A673 (cell line): ENCODE measurements at regions not wholly inside any gene's neighbourhood (a gene's known extent, or its start where the extent isn't known, plus 50 kb on each side); places are given as distances from the start of the nearest gene placed in this dataset.

Experiments used
- BruUV-seq: library from RNA; stranded (reverse); fragments of 400-500 nt; replicated peaks from 2 replicates; lab custom pipeline; 2021; lab: Mats Ljungman, UMichigan
- CTCF ChIA-PET: fragments of 300-600 bp; sonication (Branson Sonifier 250); formaldehyde crosslinking; loops from one replicate; lab custom pipeline; 2022; ENCODE audit warnings: antibody characterized with exemption; lab: Charles Lee
- POLR2A ChIA-PET: fragments of 300-600 bp; sonication (Branson Sonifier 250); formaldehyde crosslinking; loops from one replicate; lab custom pipeline; 2022; ENCODE audit warnings: antibody characterized with exemption; ENCODE audit not compliant: low non-redundant PET; lab: Charles Lee
- DNase-seq: peaks from one replicate; pipeline ENCODE4 v3.0.0-alpha.2; 2015; ENCODE audit warnings: low spot score
- H3K27ac ChIP-seq: fragments of 200-600 bp; sonication (generic); 2 replicates; pipeline ENCODE4 v1.5.1; 2016; ENCODE audit warnings: mixed run types, low read depth, mild to moderate bottlenecking, mixed read lengths, antibody characterized with exemption, low read length; ENCODE audit not compliant: poor library complexity, severe bottlenecking
- H3K27me3 ChIP-seq: fragments of 200-600 bp; sonication (generic); replicated peaks from 2 replicates; pipeline ENCODE4 v1.6.1; 2017; ENCODE audit warnings: mixed run types, low read depth, mild to moderate bottlenecking, mixed read lengths, antibody characterized with exemption, low read length; ENCODE audit not compliant: insufficient read depth, poor library complexity
- H3K36me3 ChIP-seq: fragments of 200-600 bp; sonication (generic); 2 replicates; pipeline ENCODE4 v1.6.1; 2016; ENCODE audit warnings: mixed run types, mild to moderate bottlenecking, mixed read lengths, antibody characterized with exemption, low read length; ENCODE audit not compliant: insufficient read depth, poor library complexity, severe bottlenecking
- H3K4me1 ChIP-seq: fragments of 200-600 bp; sonication (generic); 2 replicates; pipeline ENCODE4 v1.6.1; 2017; ENCODE audit warnings: mixed run types, mild to moderate bottlenecking, mixed read lengths, antibody characterized with exemption, low read length; ENCODE audit not compliant: insufficient read depth, poor library complexity, severe bottlenecking
- H3K4me3 ChIP-seq: fragments of 200-600 bp; sonication (generic); 2 replicates; pipeline ENCODE4 v1.5.1; 2016; ENCODE audit warnings: low read depth, mixed run types, mild to moderate bottlenecking, mixed read lengths, low read length; ENCODE audit not compliant: poor library complexity, severe bottlenecking
- H3K9me3 ChIP-seq: fragments of 200-600 bp; sonication (generic); 2 replicates; pipeline ENCODE4 v1.6.1; 2016; ENCODE audit warnings: mixed run types, low read depth, mild to moderate bottlenecking, mixed read lengths, antibody characterized with exemption, low read length; ENCODE audit not compliant: poor library complexity, severe bottlenecking
- CTCF ChIP-seq: fragments of 300-800, 200-600 bp; sonication (generic); conservative IDR thresholded peaks from 2 replicates; pipeline ENCODE4 v1.5.1; 2017; ENCODE audit warnings: low read depth, mild to moderate bottlenecking, antibody characterized with exemption, low read length, moderate library complexity, mixed read lengths
- EZH2 ChIP-seq: fragments of 200-600 bp; sonication (generic); IDR thresholded peaks from 2 replicates; pipeline ENCODE4 v1.6.1; 2017; ENCODE audit warnings: borderline replicate concordance, low read depth, mild to moderate bottlenecking, mixed read lengths, antibody characterized with exemption, low read length; ENCODE audit not compliant: poor library complexity, severe bottlenecking
- intact Hi-C: fragments of 100-400 bp; cut with micrococcal nuclease; formaldehyde crosslinking; loops from one replicate; pipeline ENCODE4 v1.10.0; 2022; ENCODE audit not compliant: unreplicated experiment

DNA sequence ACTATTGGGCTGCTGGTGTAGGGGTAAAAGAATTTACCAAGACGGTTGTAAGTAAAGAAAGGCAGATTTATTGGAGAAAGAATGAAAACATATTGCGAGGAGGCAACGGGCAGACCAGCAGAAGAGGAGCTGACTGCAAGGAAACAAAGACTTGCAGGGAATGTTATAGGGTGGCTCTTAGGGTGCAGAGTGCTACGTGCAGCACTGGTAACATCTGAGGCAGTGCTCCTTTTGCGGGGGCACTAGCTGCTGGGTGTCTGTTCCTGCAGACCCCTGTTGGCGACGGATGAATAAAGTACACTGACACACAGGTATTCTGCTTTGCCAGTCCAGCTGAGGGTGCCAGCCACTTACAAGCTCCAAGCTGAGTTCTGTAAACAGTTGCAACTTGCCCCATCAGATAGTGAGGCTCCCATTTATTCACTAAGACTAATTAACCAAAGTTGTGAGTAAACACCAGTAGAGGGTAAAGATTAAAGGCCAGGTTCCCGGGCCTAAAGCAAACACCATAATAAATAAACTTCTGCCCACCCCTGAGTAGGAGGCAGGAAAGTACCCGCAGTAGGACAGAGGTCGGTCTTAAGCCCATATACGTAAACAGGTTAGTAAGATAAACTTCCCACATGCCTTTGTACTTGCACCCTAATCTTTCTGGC is 140.2 kb upstream of the KCNK1 start:
- Histone ChIP-seq H3K36me3 (no peaks in the 10 kb centered on the region), H3K27ac (no peak overlapping the region), H3K9me3 (no peaks in the 10 kb centered on the region), H3K4me3 (no peak overlapping the region), H3K27me3 (no peaks in the 10 kb centered on the region), H3K4me1 (no peaks in the 10 kb centered on the region)
- intact Hi-C loops: no loop called here
- BruUV-seq: no TSS peak
- CTCF ChIA-PET: no interaction called here
- DNase-seq: no peak
- POLR2A ChIA-PET: no interaction called here
- TF ChIP-seq CTCF (no peak), EZH2 (no peak)

- Histone ChIP-seq H3K4me1 (no peaks in the 10 kb centered on the region), H3K27me3 (peaks cover 19% of the 10 kb centered on the region), H3K9me3 (no peaks in the 10 kb centered on the region), H3K36me3 (no peaks in the 10 kb centered on the region), H3K4me3 (no peak overlapping the region), H3K27ac (no peak overlapping the region)
- POLR2A ChIA-PET: no interaction called here
- intact Hi-C loops: no loop called here
- TF ChIP-seq EZH2 (no peak), CTCF (no peak)
- CTCF ChIA-PET: interaction anchor here (0.7 kb wide), 1 partner anchor 589 kb away, joined by 3 read pairs; no protein-coding TSS in a partner anchor
- no TSS peak for BruUV-seq
- DNase-seq: no peak
Measured at GRCh38 chr1:233477359-233477758, 136.5 kb upstream of the KCNK1 start.

GRCh38 chr1:233478611-233479010 is 135.3 kb upstream of the KCNK1 start:
- Histone ChIP-seq H3K27me3 (peaks cover 26% of the 10 kb centered on the region), H3K9me3 (no peaks in the 10 kb centered on the region), H3K36me3 (no peaks in the 10 kb centered on the region), H3K4me1 (no peaks in the 10 kb centered on the region), H3K4me3 (no peak overlapping the region), H3K27ac (no peak overlapping the region)
- CTCF ChIA-PET: no interaction called here
- no peak for TF ChIP-seq EZH2
- no peak for TF ChIP-seq CTCF
- intact Hi-C loops: no loop called here
- BruUV-seq: no TSS peak
- POLR2A ChIA-PET: no interaction called here
- DNase-seq: no peak
